Gastrocnemius medialis (tissue), 4 donors: ENCODE measurements at regions not wholly inside any gene's neighbourhood (a gene's known extent, or its start where the extent isn't known, plus 50 kb on each side); places are given as distances from the start of the nearest gene placed in this dataset.
A peak's percentile ranks its signal among the peaks of the same experiment; 100 is the strongest.

Experiments used
- ATAC-seq, 2 donors: fragments of 150-250 bp; one replicate each; pipeline ENCODE4 v1.9.1; 2016
- DNase-seq, 2 donors: peaks; one replicate each; pipeline ENCODE4 v3.0.0-alpha.2; 2019
- H3K27ac ChIP-seq, 4 donors: fragments of 200-600 bp; sonication (generic); 1 replicate in 1 of 4; 2 replicates in 3 of 4; pipeline ENCODE4 v1.5.1; 2016 to 2018; ENCODE audit warnings: mild to moderate bottlenecking in 2 of 4, moderate library complexity in 1 of 4
- H3K27me3 ChIP-seq, 3 donors: fragments of 200-600 bp; sonication (generic) in 2 of 3; 1 replicate in 1 of 3; 2 replicates in 2 of 3; pipeline versions ENCODE4 v1.5.1 to v1.6.0; 2016 to 2019; ENCODE audit warnings: mild to moderate bottlenecking in 1 of 3, moderate library complexity in 1 of 3
- H3K36me3 ChIP-seq, 2 donors: fragments of 200-600 bp; sonication (generic) in 1 of 2; one replicate each; pipeline ENCODE4 v1.5.1; 2017 to 2018
- H3K4me1 ChIP-seq, 2 donors: fragments of 200-600 bp; sonication (generic) in 1 of 2; one replicate each; pipeline ENCODE4 v1.5.1; 2016 to 2017; ENCODE audit warnings: mild to moderate bottlenecking in 2 of 2
- H3K4me3 ChIP-seq, 4 donors: fragments of 200-600 bp; sonication (generic) in 3 of 4; 1 replicate in 1 of 4; 2 replicates in 3 of 4; pipeline ENCODE4 v1.5.1; 2016 to 2019; ENCODE audit warnings: mild to moderate bottlenecking in 2 of 4
- H3K9me3 ChIP-seq, 3 donors: fragments of 200-600 bp; sonication (generic) in 2 of 3; 1 replicate in 1 of 3; 2 replicates in 2 of 3; pipeline ENCODE4 v1.5.1; 2016 to 2019
- POLR2A ChIP-seq, 2 donors: fragments of 450-650 bp; IDR thresholded peaks; one replicate each; pipeline ENCODE4 v1.6.1; 2017; ENCODE audit warnings: antibody characterized with exemption in 2 of 2, mild to moderate bottlenecking in 2 of 2, moderate library complexity in 2 of 2
- in situ Hi-C, 4 donors: fragments of 200-750 bp; cut with MboI; loops; one replicate each; pipeline versions ENCODE4 v1.15.0 to v1.8.0; 2017; ENCODE audit warnings: low sequenced_read_pairs in 4 of 4
- intact Hi-C: fragments of 100-400 bp; cut with DNase I; formaldehyde crosslinking; loops from one replicate; pipeline ENCODE4 v1.15.1; 2023; ENCODE audit warnings: low total_unique reads
- TF ChIP-seq, protein P1 (sequence below), 5 experiments: fragments of 450-650 bp in 3 of 5; fragments of 200-600 bp in 2 of 5; sonication (generic) in 2 of 5; IDR thresholded peaks in 4 of 5; conservative IDR thresholded peaks in 1 of 5; 1 replicate in 4 of 5; 2 replicates in 1 of 5; pipeline ENCODE4 v1.5.1; 2016 to 2019; ENCODE audit warnings: antibody characterized with exemption in 5 of 5, mild to moderate bottlenecking in 3 of 5, moderate library complexity in 3 of 5

DNA sequence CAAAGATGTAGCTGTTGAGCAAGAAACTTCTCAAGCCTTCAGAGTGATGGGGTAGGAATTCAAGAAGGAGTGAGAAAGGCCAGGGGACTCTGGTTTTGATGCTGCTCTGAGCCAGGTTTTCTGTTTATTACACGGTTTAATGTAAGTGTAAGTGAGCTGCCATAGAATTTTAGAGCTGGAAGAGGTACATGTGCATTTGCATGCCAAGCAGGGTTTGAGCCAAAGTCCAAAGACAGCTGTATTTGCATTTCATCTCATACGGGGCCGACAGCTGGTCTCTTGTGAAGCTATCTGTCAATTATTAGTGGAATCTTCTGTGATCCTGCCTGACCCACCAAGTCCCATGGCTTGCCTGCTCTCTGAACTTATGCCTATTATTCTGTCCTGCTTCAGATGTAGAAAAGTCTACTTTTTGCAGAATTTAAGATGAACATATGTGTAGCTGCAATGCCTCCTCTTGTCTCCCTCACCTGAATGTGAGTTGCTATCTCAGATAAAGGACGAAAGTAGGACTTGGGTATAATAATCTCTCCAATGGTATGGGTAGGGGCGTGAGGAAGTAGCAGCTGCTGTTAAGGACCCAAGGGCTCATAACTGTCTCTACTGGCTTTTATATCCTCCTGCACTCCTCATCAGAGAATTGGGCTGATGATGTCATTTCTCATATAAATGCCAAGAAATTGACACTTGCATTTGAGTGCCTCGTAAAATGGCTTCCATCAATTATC is 160.0 kb downstream of the SQOR start:
- no peak for ATAC-seq
- H3K27me3 ChIP-seq = no peaks in the 10 kb centered on the region
- DNase-seq = no peak
- TF ChIP-seq, protein P1, sequence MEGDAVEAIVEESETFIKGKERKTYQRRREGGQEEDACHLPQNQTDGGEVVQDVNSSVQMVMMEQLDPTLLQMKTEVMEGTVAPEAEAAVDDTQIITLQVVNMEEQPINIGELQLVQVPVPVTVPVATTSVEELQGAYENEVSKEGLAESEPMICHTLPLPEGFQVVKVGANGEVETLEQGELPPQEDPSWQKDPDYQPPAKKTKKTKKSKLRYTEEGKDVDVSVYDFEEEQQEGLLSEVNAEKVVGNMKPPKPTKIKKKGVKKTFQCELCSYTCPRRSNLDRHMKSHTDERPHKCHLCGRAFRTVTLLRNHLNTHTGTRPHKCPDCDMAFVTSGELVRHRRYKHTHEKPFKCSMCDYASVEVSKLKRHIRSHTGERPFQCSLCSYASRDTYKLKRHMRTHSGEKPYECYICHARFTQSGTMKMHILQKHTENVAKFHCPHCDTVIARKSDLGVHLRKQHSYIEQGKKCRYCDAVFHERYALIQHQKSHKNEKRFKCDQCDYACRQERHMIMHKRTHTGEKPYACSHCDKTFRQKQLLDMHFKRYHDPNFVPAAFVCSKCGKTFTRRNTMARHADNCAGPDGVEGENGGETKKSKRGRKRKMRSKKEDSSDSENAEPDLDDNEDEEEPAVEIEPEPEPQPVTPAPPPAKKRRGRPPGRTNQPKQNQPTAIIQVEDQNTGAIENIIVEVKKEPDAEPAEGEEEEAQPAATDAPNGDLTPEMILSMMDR (IDR thresholded peaks at IDR 0.05 in 4 of 5, conservative IDR thresholded peaks at IDR 0.05 in 1 of 5) = no peak
- TF ChIP-seq POLR2A (IDR thresholded peaks at IDR 0.05) = no peak
- H3K36me3 ChIP-seq = no peaks in the 10 kb centered on the region
- in situ Hi-C loops (no loop called here), intact Hi-C loops (no loop called here)
- no peak overlapping the region for H3K4me3 ChIP-seq
- H3K4me1 ChIP-seq = no peaks in the 10 kb centered on the region
- no peaks in the 10 kb centered on the region for H3K9me3 ChIP-seq
- no peak overlapping the region for H3K27ac ChIP-seq

DNA sequence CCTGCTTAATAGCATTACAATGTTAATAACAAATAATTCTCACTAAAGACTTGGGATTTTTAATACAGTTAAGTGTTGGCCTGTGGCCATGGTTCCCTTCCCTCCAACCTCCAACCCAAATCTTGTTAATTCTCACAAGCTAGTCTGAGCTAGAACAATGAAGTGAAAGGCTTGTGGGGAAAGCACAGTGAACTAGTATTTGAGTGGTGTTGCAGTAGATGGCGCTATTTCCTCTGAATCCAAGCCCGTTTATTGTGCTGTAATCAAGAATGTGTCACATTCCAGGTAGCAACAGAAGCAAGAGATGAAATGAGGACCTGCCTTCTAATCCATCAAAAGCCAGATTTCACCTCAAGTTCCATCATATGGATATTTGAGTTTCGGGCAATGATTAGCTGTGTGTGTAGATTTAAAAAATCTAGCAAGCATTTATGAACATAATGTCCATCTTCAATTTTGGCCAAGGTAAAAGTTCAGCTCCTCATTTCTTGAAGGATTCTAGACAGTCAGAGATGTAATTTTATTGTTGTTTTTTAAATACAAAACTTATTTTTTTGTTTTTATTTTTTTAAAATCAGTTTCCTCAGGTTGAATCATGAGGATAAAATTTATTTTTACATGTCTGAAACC is 160.7 kb downstream of the SQOR start:
- Histone ChIP-seq H3K27ac (no peak overlapping the region), H3K27me3 (no peaks in the 10 kb centered on the region), H3K9me3 (no peaks in the 10 kb centered on the region), H3K4me1 (no peaks in the 10 kb centered on the region), H3K36me3 (no peaks in the 10 kb centered on the region), H3K4me3 (no peak overlapping the region)
- TF ChIP-seq, protein P1 (IDR thresholded peaks at IDR 0.05 in 4 of 5, conservative IDR thresholded peaks at IDR 0.05 in 1 of 5) = peak in 4 of 5 experiments; percentile 17 to 54 (median 46)
- TF ChIP-seq POLR2A (IDR thresholded peaks at IDR 0.05) = no peak
- DNase-seq = no peak
- in situ Hi-C loops (no loop called here), intact Hi-C loops (no loop called here)
- peak; percentile 24 to 47 for ATAC-seq

DNA sequence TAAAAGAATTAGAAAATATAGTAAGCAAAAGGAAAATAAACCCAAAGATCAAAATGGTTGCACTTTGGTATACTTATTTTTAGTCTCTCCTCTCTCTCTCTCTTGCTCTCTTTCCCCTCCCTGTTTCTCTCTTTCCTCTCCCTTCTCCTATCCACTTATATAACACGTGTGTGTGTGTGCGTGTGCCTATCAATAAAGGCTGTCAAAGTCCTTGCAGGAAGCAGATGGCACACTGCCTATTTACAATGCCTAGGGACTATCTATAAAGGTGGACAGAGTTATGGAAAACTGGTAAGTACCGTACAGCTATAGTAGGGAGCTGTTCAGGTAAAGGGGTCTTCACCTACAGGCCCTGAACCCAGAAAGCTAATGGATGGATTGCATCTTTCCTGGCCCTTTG is 161.6 kb downstream of the SQOR start:
- ATAC-seq = no peak
- intact Hi-C loops (no loop called here), in situ Hi-C loops (no loop called here)
- H3K36me3 ChIP-seq = no peaks in the 10 kb centered on the region
- DNase-seq = no peak
- no peak overlapping the region for H3K27ac ChIP-seq
- H3K27me3 ChIP-seq = no peaks in the 10 kb centered on the region
- no peaks in the 10 kb centered on the region for H3K4me1 ChIP-seq
- no peaks in the 10 kb centered on the region for H3K9me3 ChIP-seq
- no peak for TF ChIP-seq POLR2A (IDR thresholded peaks at IDR 0.05)
- TF ChIP-seq, protein P1 (IDR thresholded peaks at IDR 0.05 in 4 of 5, conservative IDR thresholded peaks at IDR 0.05 in 1 of 5) = no peak
- no peak overlapping the region for H3K4me3 ChIP-seq

DNA sequence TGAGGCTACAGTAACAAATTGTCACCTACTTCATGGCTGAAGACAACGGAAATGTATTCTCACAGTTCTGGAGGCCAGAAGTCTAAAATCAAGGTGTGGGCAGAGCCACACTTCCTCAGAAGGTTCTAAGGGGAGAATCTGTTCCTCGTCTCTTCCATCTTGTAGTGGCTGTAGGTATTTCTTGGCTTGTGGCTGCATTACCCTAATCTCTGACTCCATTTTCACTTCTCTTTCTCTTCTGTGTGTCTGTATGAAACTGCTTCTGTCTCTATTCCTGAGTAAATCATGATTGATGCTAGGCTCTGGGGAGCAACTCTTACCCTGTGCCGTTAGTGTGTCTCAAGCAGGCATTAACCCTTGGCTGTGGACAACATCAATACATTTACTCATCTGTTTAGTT is 164.7 kb downstream of the SQOR start:
- H3K36me3 ChIP-seq = no peaks in the 10 kb centered on the region
- TF ChIP-seq, protein P1 (IDR thresholded peaks at IDR 0.05 in 4 of 5, conservative IDR thresholded peaks at IDR 0.05 in 1 of 5) = no peak
- no peak for TF ChIP-seq POLR2A (IDR thresholded peaks at IDR 0.05)
- no peaks in the 10 kb centered on the region for H3K27me3 ChIP-seq
- no peak overlapping the region for H3K27ac ChIP-seq
- intact Hi-C loops (no loop called here), in situ Hi-C loops (no loop called here)
- H3K4me1 ChIP-seq = no peaks in the 10 kb centered on the region
- ATAC-seq = no peak
- DNase-seq = no peak
- H3K4me3 ChIP-seq = no peak overlapping the region
- H3K9me3 ChIP-seq = no peaks in the 10 kb centered on the region
